Activated CD4-positive, alpha-beta T cell treated with anti-CD3 and anti-CD28 coated beads, Interleukin-2, amount 10 ng/mL, durations not matched to agents 24 days and 14 days (primary cell): ENCODE measurements at regions not wholly inside any gene's neighbourhood (a gene's known extent, or its start where the extent isn't known, plus 50 kb on each side); places are given as distances from the start of the nearest gene placed in this dataset.
"Not testable (repeated sequence)": the region's sequence is repeated elsewhere in the genome, so short reads cannot be mapped to it uniquely, and the experiment has no call there.

ENCODE experiments used
- DNase-seq: peaks from one replicate; pipeline ENCODE4 v3.0.0; 2022
- H3K27ac Mint-ChIP-seq: one replicate; pipeline ENCODE4 v1.8.0; 2022; ENCODE audit warnings: mild to moderate bottlenecking, mixed read lengths
- H3K27me3 Mint-ChIP-seq: one replicate; pipeline ENCODE4 v1.8.0; 2022; ENCODE audit warnings: mixed read lengths
- H3K36me3 Mint-ChIP-seq: one replicate; pipeline ENCODE4 v1.8.0; 2022; ENCODE audit warnings: low read depth, mild to moderate bottlenecking, mixed read lengths
- H3K4me1 Mint-ChIP-seq: one replicate; pipeline ENCODE4 v1.8.0; 2021; ENCODE audit warnings: mixed read lengths
- H3K4me3 Mint-ChIP-seq: one replicate; pipeline ENCODE4 v1.8.0; 2022; ENCODE audit warnings: mild to moderate bottlenecking, moderate library complexity, mixed read lengths
- H3K9me3 Mint-ChIP-seq: one replicate; pipeline ENCODE4 v1.8.0; 2021; ENCODE audit warnings: mixed read lengths
- intact Hi-C: fragments of 100-400 bp; cut with micrococcal nuclease; formaldehyde crosslinking; loops from one replicate; pipeline ENCODE4 v1.15.1; 2023

DNA sequence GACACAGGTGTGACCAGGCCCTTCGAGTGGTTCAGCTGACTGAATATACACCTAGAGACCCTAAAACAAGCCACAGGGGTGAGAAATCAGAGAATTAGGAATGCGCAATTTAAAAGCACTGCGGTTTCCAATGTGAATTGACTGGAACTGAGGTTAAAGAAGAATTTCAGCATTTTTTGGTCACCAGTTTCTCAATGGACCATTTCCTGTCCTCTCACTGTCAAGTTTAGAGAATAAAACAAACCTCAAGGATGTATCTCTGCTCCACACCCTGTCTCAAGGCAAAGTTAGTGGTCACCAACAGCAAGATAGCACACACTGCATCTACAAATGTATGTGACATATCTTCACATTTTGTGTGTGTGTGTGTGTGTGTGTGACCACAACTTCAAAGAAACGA lies 143.8 kb upstream of the MAP3K1 start:
- Mint-ChIP-seq H3K27me3 (peaks cover 3% of the 10 kb centered on the region), H3K36me3 (peaks cover 6% of the 10 kb centered on the region), H3K4me3 (no peak overlapping the region), H3K4me1 (peaks cover 33% of the 10 kb centered on the region), H3K27ac (no peak overlapping the region), H3K9me3 (peaks cover 21% of the 10 kb centered on the region)
- intact Hi-C loops = loop anchor here (2.0 to 10.0 kb wide), 3 partner anchors 21 to 141 kb away; no protein-coding TSS in a partner anchor
- no peak for DNase-seq

DNA sequence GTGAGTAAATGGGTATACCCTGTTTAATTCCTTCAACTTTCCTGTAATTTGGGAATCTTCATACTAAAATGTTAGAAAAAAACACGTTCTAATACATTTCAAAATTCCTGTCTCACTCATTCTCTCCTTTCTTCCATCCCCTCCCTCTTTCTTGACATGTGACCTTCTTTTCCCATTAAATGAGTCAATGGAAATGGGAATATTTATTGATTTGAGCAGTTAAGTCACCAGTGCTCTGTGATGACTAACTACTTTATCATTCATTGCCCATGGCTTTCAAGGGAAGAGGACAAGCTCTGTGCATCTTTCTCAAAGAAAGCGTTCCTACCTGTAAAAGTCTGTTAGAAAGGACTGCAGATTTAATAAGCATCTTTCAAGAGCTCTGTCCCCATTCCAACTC lies 144.4 kb upstream of the MAP3K1 start:
- no peak overlapping the region for H3K4me3 Mint-ChIP-seq
- peaks cover 4% of the 10 kb centered on the region for H3K36me3 Mint-ChIP-seq
- peaks cover 33% of the 10 kb centered on the region for H3K4me1 Mint-ChIP-seq
- peaks cover 21% of the 10 kb centered on the region for H3K9me3 Mint-ChIP-seq
- intact Hi-C loops = loop anchor here (1.0 to 10.0 kb wide), 4 partner anchors 22 to 342 kb away; no protein-coding TSS in a partner anchor
- H3K27ac Mint-ChIP-seq = no peak overlapping the region
- peaks cover 3% of the 10 kb centered on the region for H3K27me3 Mint-ChIP-seq
- no peak for DNase-seq

GRCh38 chr5:56669534-56670483 lies 145.5 kb upstream of the MAP3K1 start:
- Mint-ChIP-seq H3K9me3 (peaks cover 22% of the 10 kb centered on the region), H3K4me3 (peak overlapping the region; percentile 13), H3K27ac (peak overlapping the region; percentile 67), H3K4me1 (peaks cover 36% of the 10 kb centered on the region), H3K27me3 (peaks cover 7% of the 10 kb centered on the region), H3K36me3 (peaks cover 8% of the 10 kb centered on the region)
- peak; percentile 86 for DNase-seq
- intact Hi-C loops = loop anchor here (1.0 to 10.0 kb wide), 4 partner anchors 23 to 341 kb away; no protein-coding TSS in a partner anchor

GRCh38 chr5:56668996-56669395 lies 146.4 kb upstream of the MAP3K1 start:
- Mint-ChIP-seq H3K36me3 (peaks cover 6% of the 10 kb centered on the region), H3K27me3 (peaks cover 7% of the 10 kb centered on the region), H3K27ac (no peak overlapping the region), H3K4me1 (peaks cover 36% of the 10 kb centered on the region), H3K4me3 (no peak overlapping the region), H3K9me3 (peaks cover 23% of the 10 kb centered on the region)
- no peak for DNase-seq
- intact Hi-C loops = no loop called here

DNA sequence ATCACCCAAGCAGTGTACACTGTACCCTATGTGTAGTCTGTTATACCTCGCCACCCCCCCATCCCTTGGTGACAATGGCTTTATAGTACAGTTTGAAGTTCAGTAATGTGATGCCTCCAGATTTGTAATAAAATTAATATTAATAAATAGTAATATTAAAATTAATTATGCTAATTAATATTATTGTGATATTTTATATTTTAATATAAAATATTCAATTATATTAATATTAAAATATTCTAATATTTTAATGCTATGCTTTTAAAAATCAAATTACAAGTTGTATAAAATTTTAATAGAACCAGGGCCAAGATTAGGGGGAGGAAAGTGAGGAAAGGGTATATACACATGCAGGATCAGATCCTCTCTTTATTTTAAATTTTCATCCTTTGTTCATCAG lies 147.7 kb upstream of the MAP3K1 start:
- peaks cover 6% of the 10 kb centered on the region for H3K36me3 Mint-ChIP-seq
- H3K9me3 Mint-ChIP-seq = peaks cover 13% of the 10 kb centered on the region
- no peak overlapping the region for H3K27ac Mint-ChIP-seq

GRCh38 chr5:56666901-56667300 lies 148.4 kb upstream of the MAP3K1 start:
- peaks cover 25% of the 10 kb centered on the region for H3K4me1 Mint-ChIP-seq

More for the DNA sequence above, 147.7 kb upstream of the MAP3K1 start:
- H3K4me3 Mint-ChIP-seq = no peak overlapping the region
- DNase-seq = no peak
- peaks cover 29% of the 10 kb centered on the region for H3K4me1 Mint-ChIP-seq
- H3K27me3 Mint-ChIP-seq = peaks cover 12% of the 10 kb centered on the region
- intact Hi-C loops = no loop called here

GRCh38 chr5:56665117-56665516 lies 150.2 kb upstream of the MAP3K1 start:
- intact Hi-C loops, H3K4me3 Mint-ChIP-seq, H3K27ac Mint-ChIP-seq, H3K36me3 Mint-ChIP-seq, DNase-seq: not testable (repeated sequence)
- peaks cover 15% of the 10 kb centered on the region for H3K27me3 Mint-ChIP-seq
- peaks cover 13% of the 10 kb centered on the region for H3K9me3 Mint-ChIP-seq
- peaks cover 14% of the 10 kb centered on the region for H3K4me1 Mint-ChIP-seq

More at GRCh38 chr5:56666901-56667300, 148.4 kb upstream of the MAP3K1 start:
- Mint-ChIP-seq H3K27ac (no peak overlapping the region), H3K9me3 (peaks cover 13% of the 10 kb centered on the region), H3K27me3 (peaks cover 14% of the 10 kb centered on the region), H3K4me3 (no peak overlapping the region), H3K36me3 (peaks cover 6% of the 10 kb centered on the region)
- intact Hi-C loops = no loop called here
- DNase-seq = no peak

GRCh38 chr5:56664025-56664424 lies 151.3 kb upstream of the MAP3K1 start:
- Mint-ChIP-seq H3K9me3 (peaks cover 10% of the 10 kb centered on the region), H3K4me1 (peaks cover 13% of the 10 kb centered on the region), H3K27ac (no peak overlapping the region), H3K4me3 (no peak overlapping the region), H3K36me3 (peaks cover 4% of the 10 kb centered on the region), H3K27me3 (peaks cover 15% of the 10 kb centered on the region)
- intact Hi-C loops = no loop called here
- no peak for DNase-seq

GRCh38 chr5:56663523-56663922 lies 151.8 kb upstream of the MAP3K1 start:
- Mint-ChIP-seq H3K27me3 (peaks cover 15% of the 10 kb centered on the region), H3K36me3 (peaks cover 4% of the 10 kb centered on the region), H3K4me1 (peaks cover 18% of the 10 kb centered on the region), H3K9me3 (peaks cover 10% of the 10 kb centered on the region), H3K27ac (no peak overlapping the region), H3K4me3 (no peak overlapping the region)
- no peak for DNase-seq
- intact Hi-C loops = no loop called here

GRCh38 chr5:56662893-56663292 lies 152.5 kb upstream of the MAP3K1 start:
- intact Hi-C loops = no loop called here
- Mint-ChIP-seq H3K27me3 (peaks cover 15% of the 10 kb centered on the region), H3K4me3 (no peak overlapping the region), H3K27ac (no peak overlapping the region), H3K4me1 (peaks cover 18% of the 10 kb centered on the region), H3K36me3 (peaks cover 4% of the 10 kb centered on the region), H3K9me3 (peaks cover 10% of the 10 kb centered on the region)
- no peak for DNase-seq

- Mint-ChIP-seq H3K9me3 (peaks cover 10% of the 10 kb centered on the region), H3K4me3 (no peak overlapping the region), H3K36me3 (no peaks in the 10 kb centered on the region), H3K27me3 (peaks cover 10% of the 10 kb centered on the region), H3K4me1 (peaks cover 14% of the 10 kb centered on the region), H3K27ac (no peak overlapping the region)
- intact Hi-C loops = loop anchor here (5.0 kb wide), 1 partner anchor 32 kb away; no protein-coding TSS in a partner anchor
- no peak for DNase-seq
Observed at GRCh38 chr5:56659971-56660370, 155.4 kb upstream of the MAP3K1 start.

DNA sequence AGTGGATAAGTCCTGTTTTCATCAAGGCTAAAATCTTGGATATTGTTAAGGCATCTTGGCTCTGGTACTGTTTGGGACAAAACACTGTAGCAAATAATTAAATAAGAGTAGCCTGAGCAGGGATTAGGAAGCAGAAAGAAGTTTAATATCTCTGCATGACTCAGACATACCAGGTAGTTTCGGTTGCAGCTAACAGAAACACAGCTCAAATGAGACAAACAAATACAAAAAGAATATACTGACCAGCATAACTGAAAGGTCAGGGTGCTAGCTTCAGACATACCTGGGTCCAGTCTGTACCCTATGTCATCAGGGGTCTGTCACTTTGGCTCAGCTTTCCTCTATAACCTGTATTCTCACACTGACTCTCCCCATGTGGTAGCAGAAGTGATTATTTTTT lies 156.4 kb upstream of the MAP3K1 start:
- intact Hi-C loops = loop anchor here (5.0 kb wide), 1 partner anchor 33 kb away; no protein-coding TSS in a partner anchor
- Mint-ChIP-seq H3K27ac (no peak overlapping the region), H3K27me3 (peaks cover 14% of the 10 kb centered on the region)

DNA sequence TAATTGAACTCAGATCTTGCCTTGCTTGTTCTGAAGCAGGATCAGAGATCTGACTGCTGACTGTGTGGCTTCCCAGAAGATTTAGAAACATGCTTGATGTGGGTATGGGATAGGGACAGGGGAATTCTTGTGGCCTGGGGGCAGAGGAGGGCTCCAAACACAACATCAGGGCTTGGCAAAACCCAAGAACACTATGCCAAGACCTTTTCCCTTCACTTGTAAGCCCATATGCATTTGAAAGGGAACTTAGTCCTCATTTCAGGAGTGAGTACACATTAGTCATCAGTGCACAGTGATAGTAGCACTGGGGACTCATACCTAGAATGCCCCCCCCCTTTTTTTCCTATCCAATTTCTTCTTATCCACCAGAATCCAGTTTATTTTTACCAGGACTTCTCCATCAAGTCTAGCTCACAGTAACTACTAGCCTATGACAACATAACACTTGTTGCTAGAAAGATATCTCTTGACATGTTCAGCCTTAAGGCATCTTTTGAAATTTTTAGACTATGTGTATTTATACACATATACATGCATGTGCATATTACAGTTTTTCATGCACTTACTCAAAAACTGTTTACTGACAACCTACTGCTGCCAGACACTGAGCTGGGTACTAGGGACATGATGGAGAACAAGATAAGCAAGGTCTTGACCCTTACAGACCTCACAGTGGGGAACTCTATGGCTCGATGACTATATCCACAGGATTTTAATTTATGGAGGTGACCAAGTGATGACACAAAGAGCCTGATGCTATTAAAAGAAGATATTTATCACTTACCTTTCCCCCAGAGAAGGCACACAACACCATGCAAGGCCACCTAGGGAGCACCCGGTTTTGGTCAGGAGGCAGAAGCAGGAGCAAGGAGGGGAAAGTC lies 158.3 kb upstream of the MAP3K1 start:
- Mint-ChIP-seq H3K9me3 (peaks cover 14% of the 10 kb centered on the region), H3K36me3 (no peaks in the 10 kb centered on the region), H3K27me3 (peaks cover 14% of the 10 kb centered on the region), H3K4me1 (peaks cover 14% of the 10 kb centered on the region), H3K27ac (no peak overlapping the region), H3K4me3 (no peak overlapping the region)
- intact Hi-C loops = loop anchor here (5.0 kb wide), 1 partner anchor 35 kb away; no protein-coding TSS in a partner anchor
- no peak for DNase-seq

More for the DNA sequence above, 156.4 kb upstream of the MAP3K1 start:
- H3K4me1 Mint-ChIP-seq = peaks cover 14% of the 10 kb centered on the region
- H3K36me3 Mint-ChIP-seq = no peaks in the 10 kb centered on the region
- no peak for DNase-seq
- H3K9me3 Mint-ChIP-seq = peaks cover 10% of the 10 kb centered on the region
- H3K4me3 Mint-ChIP-seq = no peak overlapping the region
